IPS-18c (cell line): ENCODE measurements at regions not wholly inside any gene's neighbourhood (a gene's known extent, or its start where the extent isn't known, plus 50 kb on each side); places are given as distances from the start of the nearest gene placed in this dataset.
"Not testable (repeated sequence)": the region's sequence is repeated elsewhere in the genome, so short reads cannot be mapped to it uniquely, and the experiment has no call there.

ENCODE experiments used
- H3K4me3 ChIP-seq: 2 replicates; pipeline ENCODE4 v1.7.0; 2013; ENCODE audit warnings: low read depth, mild to moderate bottlenecking, low read length, moderate library complexity; ENCODE audit not compliant: insufficient read depth
- H3K9me3 ChIP-seq: one replicate; pipeline ENCODE4 v1.6.1; 2013; ENCODE audit warnings: mild to moderate bottlenecking, low read length, moderate library complexity; ENCODE audit not compliant: control insufficient read depth, insufficient read depth

DNA sequence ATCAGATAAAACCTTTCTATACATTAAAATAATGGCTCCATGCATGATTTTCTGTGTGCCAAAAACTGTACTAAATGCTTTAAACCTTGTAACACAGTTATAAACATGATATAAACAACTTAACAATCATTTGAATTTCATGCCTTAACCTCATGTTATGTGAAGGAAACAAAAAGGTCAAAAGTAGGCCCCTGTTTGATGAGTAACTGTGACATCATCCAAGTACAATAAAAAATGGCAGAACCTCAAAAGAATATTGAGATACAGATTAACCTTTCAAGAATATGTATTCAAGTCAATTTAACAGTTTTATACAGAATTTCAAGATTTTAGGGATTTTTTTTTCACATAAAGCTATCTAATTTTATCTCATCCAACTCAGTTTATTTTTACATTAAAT lies 310.7 kb upstream of the DCN start:
- no peak overlapping the region for H3K4me3 ChIP-seq
- H3K9me3 ChIP-seq = no peaks in the 10 kb centered on the region

- H3K9me3 ChIP-seq = no peaks in the 10 kb centered on the region
- no peak overlapping the region for H3K4me3 ChIP-seq
Observed at GRCh38 chr12:91492648-91493047, 310.0 kb upstream of the DCN start.

DNA sequence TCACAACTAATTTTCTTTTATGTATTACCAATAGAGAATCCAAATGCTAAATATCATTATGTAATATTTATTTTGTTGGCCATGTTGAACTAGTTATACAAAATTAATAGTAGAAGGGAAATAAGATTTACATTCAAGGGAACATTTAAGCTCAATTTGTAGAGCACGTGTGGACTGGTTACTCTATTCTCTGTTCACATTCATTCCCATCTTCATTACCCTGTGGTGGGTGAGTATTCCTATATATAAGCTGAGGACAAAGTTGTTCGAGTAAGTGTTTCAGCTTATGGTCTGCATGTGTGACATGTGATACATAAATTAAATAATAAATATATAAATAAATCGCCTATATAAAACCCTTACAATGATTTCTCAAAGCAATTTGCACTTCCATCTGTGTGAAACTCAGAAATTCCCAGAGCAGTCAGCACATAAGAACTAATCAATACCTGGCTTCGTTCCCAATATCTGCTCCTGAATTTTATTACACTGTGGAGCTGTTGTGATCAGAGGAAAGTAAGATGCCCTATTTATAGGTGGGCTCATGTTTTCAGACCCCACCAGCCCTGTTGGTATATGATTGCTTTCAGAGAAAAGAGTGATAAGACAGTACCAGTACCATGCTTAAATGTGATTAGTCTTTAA lies 308.2 kb upstream of the DCN start:
- Histone ChIP-seq H3K9me3 (no peaks in the 10 kb centered on the region), H3K4me3 (no peak overlapping the region)

DNA sequence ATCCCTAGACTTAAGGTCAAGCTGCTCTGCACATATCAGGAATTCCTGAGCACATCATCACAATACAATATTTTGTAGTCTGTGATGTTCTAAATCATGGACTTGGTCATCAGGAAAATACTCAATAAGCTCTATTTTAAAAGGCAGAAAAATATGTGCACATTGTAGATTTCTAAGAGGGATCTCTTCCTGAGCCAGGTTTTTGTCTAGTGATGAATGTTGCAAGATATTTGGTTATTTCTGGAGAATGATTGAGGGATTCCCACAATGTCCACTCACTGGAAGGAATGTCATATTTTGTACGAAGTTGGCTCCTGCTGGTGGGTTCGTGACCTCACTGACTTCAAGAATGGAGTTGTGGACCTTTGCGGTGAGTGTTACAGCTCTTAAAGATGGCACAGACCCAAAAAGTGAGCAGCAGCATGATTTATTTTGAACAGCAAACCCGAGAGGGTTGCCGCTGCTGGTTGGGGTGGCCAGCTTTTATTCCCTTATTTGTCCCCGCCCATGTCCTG lies 300.9 kb upstream of the DCN start:
- H3K9me3 ChIP-seq = no peaks in the 10 kb centered on the region

DNA sequence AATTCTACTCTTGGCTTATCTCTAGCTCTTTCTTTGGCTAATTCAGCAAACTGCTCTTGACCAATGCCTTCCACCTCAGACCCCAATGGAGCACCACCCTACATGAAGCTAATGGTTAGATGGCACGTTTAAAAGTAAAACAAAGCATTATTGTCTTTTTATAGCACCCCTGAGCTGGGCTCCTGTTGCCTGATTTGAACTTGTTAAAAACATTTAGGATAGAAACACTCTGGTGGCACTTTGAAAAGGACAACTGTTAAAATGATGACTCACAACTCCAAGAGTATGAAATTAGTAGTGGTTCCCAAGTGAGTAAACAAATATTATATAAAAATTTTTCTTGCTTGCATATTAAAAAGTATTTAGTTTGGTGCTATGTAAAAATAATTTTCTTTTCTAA lies 299.6 kb upstream of the DCN start:
- no peak overlapping the region for H3K4me3 ChIP-seq

More for the DNA sequence above, 300.9 kb upstream of the DCN start:
- H3K4me3 ChIP-seq = no peak overlapping the region

GRCh38 chr12:91478500-91478899 lies 295.9 kb upstream of the DCN start:
- H3K4me3 ChIP-seq = no peak overlapping the region

More for the DNA sequence above, 299.6 kb upstream of the DCN start:
- H3K9me3 ChIP-seq = no peaks in the 10 kb centered on the region

DNA sequence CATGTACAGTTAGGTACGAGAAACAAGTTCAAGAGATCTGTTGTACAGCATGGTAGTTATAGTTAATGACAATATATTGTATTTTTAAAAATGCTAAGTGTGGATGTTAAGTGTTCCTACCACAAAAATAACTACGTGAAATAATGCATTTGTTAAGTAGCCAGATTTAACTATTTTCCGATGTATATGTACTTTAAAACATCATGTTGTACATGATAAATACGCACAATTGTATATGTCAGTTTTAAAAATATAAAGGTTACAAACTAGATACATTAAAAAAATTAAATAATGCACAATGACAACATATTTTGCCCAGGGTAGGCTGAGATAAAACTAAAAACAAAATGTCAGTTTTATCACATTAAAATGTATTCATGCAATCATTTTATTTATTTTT lies 285.1 kb upstream of the DCN start:
- no peaks in the 10 kb centered on the region for H3K9me3 ChIP-seq
- H3K4me3 ChIP-seq = no peak overlapping the region

More at GRCh38 chr12:91478500-91478899, 295.9 kb upstream of the DCN start:
- H3K9me3 ChIP-seq = no peaks in the 10 kb centered on the region

GRCh38 chr12:91461061-91461460 lies 278.4 kb upstream of the DCN start:
- H3K9me3 ChIP-seq = no peaks in the 10 kb centered on the region
- no peak overlapping the region for H3K4me3 ChIP-seq

GRCh38 chr12:91460469-91460868 lies 277.9 kb upstream of the DCN start:
- H3K4me3 ChIP-seq = no peak overlapping the region

GRCh38 chr12:91455321-91455720 lies 272.7 kb upstream of the DCN start:
- H3K4me3 ChIP-seq = no peak overlapping the region
- no peaks in the 10 kb centered on the region for H3K9me3 ChIP-seq

More at GRCh38 chr12:91460469-91460868, 277.9 kb upstream of the DCN start:
- no peaks in the 10 kb centered on the region for H3K9me3 ChIP-seq

- Histone ChIP-seq H3K4me3 (no peak overlapping the region), H3K9me3 (no peaks in the 10 kb centered on the region)
Observed at GRCh38 chr12:91454179-91454578, 271.6 kb upstream of the DCN start.

DNA sequence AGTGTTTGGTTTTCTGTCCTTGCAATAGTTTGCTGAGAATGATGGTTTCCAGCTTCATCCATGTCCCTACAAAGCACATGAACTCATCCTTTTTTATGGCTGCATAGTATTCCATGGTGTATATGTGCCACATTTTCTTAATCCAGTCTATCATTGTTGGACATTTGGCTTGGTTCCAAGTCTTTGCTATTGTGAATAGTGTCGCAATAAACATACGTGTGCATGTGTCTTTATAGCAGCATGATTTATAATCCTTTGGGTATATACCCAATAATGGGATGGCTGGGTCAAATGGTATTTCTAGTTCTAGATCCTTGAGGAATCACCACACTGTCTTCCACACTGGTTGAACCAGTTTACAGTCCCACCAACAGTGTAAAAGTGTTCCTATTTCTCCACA lies 269.8 kb upstream of the DCN start:
- H3K4me3 ChIP-seq, H3K9me3 ChIP-seq: not testable (repeated sequence)

GRCh38 chr12:91441993-91442952 lies 259.7 kb upstream of the DCN start:
- H3K9me3 ChIP-seq = no peaks in the 10 kb centered on the region
- no peak overlapping the region for H3K4me3 ChIP-seq

DNA sequence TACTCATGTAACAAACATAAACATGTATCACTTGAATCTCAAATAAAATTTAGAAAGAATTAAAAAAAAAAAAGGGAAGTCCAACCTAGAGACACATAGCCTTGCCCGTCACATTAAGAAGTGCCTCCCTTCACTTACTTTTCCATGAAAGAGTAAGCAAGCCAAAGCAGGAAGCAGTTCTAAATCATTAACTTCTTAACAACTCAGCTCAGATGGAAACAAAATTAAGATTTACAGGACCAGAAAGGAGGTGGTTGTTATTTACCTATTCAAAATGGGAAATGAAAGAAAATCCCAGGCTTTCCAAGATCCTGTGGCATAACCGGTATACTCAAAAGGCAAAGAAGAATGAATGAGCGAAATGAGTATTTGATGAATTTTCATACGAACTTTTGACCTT lies 258.6 kb upstream of the DCN start:
- Histone ChIP-seq H3K9me3 (no peaks in the 10 kb centered on the region), H3K4me3 (no peak overlapping the region)

- Histone ChIP-seq H3K9me3 (no peaks in the 10 kb centered on the region), H3K4me3 (no peak overlapping the region)
Observed at GRCh38 chr12:91434081-91434480, 251.5 kb upstream of the DCN start.

DNA sequence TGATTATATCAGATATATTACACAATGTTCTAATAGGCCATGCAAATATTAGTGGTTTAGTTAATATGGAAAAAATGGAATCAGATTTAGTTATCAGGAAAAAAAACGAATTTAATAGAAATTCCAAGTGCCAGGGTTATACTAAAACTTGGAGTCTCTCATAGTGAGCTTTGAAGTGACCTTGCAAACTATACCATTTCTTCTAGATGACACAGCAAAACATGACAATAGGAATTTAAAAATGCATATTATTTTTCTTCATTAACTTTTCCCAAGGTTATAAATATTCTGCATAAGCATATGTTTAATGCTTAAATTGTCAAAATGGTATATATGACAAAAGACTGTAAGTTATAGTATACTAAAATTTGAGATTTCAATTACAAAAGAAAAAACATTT lies 250.1 kb upstream of the DCN start:
- Histone ChIP-seq H3K4me3 (no peak overlapping the region), H3K9me3 (no peaks in the 10 kb centered on the region)

- Histone ChIP-seq H3K4me3 (no peak overlapping the region), H3K9me3 (no peaks in the 10 kb centered on the region)
Observed at GRCh38 chr12:91432089-91432488, 249.5 kb upstream of the DCN start.

DNA sequence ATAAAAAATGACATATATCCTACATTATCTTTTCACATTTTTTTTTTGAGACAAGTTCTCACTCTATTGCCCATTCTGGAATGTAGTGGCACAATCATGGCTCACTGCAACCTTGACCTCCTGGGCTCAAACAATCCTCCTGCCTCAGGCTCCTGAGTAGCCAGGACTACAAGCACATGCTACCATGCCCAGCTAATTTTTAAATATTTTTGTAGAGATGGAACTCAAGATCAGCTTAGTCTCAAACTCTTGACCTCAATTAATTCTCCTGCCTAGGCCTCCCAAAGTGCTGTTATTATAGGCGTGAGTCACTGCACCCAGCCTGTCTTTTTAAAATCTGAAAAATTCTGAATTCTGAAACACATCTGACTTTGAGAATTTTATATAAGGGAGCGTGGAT lies 241.9 kb upstream of the DCN start:
- Histone ChIP-seq H3K4me3 (no peak overlapping the region), H3K9me3 (no peaks in the 10 kb centered on the region)
